ENCODE measurements at regions not wholly inside any gene's neighbourhood (a gene's known extent, or its start where the extent isn't known, plus 50 kb on each side); places are given as distances from the start of the nearest gene placed in this dataset.

DNA sequence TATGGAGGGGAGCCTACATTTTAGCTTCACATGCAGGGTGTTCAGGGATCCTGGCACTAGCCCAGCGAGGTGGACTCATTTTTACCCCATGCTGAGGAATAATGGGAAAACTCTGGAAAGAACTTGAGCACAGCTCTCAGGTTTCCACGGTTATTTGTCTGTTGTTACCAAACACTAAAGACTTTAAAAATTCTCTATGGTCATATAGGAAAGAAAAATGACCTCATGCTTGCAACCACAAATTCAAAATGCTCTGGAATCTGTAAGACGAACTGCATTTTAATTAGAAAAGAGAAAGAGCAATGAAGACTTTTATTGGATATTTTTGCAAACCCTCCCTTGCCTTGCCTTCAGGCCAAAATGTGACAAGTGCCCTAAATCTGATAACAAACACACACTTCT, 606.9 kb downstream of the EBF1 start:
- Histone ChIP-seq H3K4me3 (replicated peaks; ENCODE audit: insufficient read depth, low read length) (no peak overlapping the region), H3K27ac (replicated peaks) (no peak overlapping the region), H3K27me3 (ENCODE audit: insufficient read depth, poor library complexity, severe bottlenecking) (no peaks in the 10 kb centered on the region)
- TF ChIP-seq POLR2AphosphoS5 (IDR thresholded peaks at IDR 0.05; ENCODE audit: low read depth) (no peak), SPI1 (IDR thresholded peaks at IDR 0.05; ENCODE audit: borderline replicate concordance, low read depth) (no peak), GABPA (IDR thresholded peaks at IDR 0.05; ENCODE audit: low read depth) (no peak), CTCF (IDR thresholded peaks at IDR 0.05; ENCODE audit: insufficient read depth, low read length) (no peak)
- TF ChIP-seq, protein P1, sequence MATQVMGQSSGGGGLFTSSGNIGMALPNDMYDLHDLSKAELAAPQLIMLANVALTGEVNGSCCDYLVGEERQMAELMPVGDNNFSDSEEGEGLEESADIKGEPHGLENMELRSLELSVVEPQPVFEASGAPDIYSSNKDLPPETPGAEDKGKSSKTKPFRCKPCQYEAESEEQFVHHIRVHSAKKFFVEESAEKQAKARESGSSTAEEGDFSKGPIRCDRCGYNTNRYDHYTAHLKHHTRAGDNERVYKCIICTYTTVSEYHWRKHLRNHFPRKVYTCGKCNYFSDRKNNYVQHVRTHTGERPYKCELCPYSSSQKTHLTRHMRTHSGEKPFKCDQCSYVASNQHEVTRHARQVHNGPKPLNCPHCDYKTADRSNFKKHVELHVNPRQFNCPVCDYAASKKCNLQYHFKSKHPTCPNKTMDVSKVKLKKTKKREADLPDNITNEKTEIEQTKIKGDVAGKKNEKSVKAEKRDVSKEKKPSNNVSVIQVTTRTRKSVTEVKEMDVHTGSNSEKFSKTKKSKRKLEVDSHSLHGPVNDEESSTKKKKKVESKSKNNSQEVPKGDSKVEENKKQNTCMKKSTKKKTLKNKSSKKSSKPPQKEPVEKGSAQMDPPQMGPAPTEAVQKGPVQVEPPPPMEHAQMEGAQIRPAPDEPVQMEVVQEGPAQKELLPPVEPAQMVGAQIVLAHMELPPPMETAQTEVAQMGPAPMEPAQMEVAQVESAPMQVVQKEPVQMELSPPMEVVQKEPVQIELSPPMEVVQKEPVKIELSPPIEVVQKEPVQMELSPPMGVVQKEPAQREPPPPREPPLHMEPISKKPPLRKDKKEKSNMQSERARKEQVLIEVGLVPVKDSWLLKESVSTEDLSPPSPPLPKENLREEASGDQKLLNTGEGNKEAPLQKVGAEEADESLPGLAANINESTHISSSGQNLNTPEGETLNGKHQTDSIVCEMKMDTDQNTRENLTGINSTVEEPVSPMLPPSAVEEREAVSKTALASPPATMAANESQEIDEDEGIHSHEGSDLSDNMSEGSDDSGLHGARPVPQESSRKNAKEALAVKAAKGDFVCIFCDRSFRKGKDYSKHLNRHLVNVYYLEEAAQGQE (IDR thresholded peaks at IDR 0.05; ENCODE audit: insufficient replicate concordance, low read depth) = no peak
- no peak for DNase-seq (ENCODE audit: low read depth in 1 of 2, low spot score in 1 of 2)

GRCh38 chr5:158492136-158492535, 607.6 kb downstream of the EBF1 start:
- no peak overlapping the region for H3K27ac ChIP-seq (replicated peaks)
- H3K27me3 ChIP-seq (ENCODE audit: insufficient read depth, poor library complexity, severe bottlenecking) = no peaks in the 10 kb centered on the region
- no peak for DNase-seq (ENCODE audit: low read depth in 1 of 2, low spot score in 1 of 2)
- no peak for TF ChIP-seq GABPA (IDR thresholded peaks at IDR 0.05; ENCODE audit: low read depth)
- TF ChIP-seq SPI1 (IDR thresholded peaks at IDR 0.05; ENCODE audit: borderline replicate concordance, low read depth) = no peak
- TF ChIP-seq CTCF (IDR thresholded peaks at IDR 0.05; ENCODE audit: insufficient read depth, low read length) = no peak
- TF ChIP-seq POLR2AphosphoS5 (IDR thresholded peaks at IDR 0.05; ENCODE audit: low read depth) = no peak
- TF ChIP-seq, protein P1 (IDR thresholded peaks at IDR 0.05; ENCODE audit: insufficient replicate concordance, low read depth) = no peak
- H3K4me3 ChIP-seq (replicated peaks; ENCODE audit: insufficient read depth, low read length) = no peak overlapping the region

- TF ChIP-seq, protein P1 (IDR thresholded peaks at IDR 0.05; ENCODE audit: insufficient replicate concordance, low read depth) = no peak
- TF ChIP-seq CTCF (IDR thresholded peaks at IDR 0.05; ENCODE audit: insufficient read depth, low read length) (no peak), SPI1 (IDR thresholded peaks at IDR 0.05; ENCODE audit: borderline replicate concordance, low read depth) (no peak), POLR2AphosphoS5 (IDR thresholded peaks at IDR 0.05; ENCODE audit: low read depth) (no peak), GABPA (IDR thresholded peaks at IDR 0.05; ENCODE audit: low read depth) (no peak)
- Histone ChIP-seq H3K27ac (replicated peaks) (no peak overlapping the region), H3K4me3 (replicated peaks; ENCODE audit: insufficient read depth, low read length) (no peak overlapping the region), H3K27me3 (ENCODE audit: insufficient read depth, poor library complexity, severe bottlenecking) (no peaks in the 10 kb centered on the region)
- no peak for DNase-seq (ENCODE audit: low read depth in 1 of 2, low spot score in 1 of 2)
Measured at GRCh38 chr5:158487664-158488063, 612.1 kb downstream of the EBF1 start.

Measured in HL-60 (cell line).